ENCODE measurements at regions not wholly inside any gene's neighbourhood (a gene's known extent, or its start where the extent isn't known, plus 50 kb on each side); places are given as distances from the start of the nearest gene placed in this dataset.

DNA sequence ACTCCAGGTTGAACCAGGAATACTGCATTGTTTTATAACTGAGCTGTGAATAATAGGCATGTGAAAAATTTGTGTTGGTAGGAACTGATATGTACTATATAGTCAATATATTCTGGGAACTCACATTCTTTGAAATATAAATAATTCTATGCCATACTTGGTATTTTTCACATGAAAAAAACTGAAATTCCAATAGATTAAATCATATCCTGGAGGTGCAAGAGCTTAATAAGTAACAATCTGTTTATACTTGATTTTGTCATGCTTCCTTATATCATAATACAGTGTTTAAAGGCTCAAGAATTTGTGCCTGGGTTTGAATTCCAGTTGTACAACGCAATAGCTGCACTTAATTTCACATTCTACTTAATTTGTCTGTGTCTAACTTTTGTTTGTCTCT is 387.0 kb downstream of the USP25 start:
- Mint-ChIP-seq H3K9me3 (ENCODE audit: unreplicated experiment) (no peaks in the 10 kb centered on the region), H3K27ac (ENCODE audit: unreplicated experiment) (no peak overlapping the region), H3K36me3 (ENCODE audit: insufficient read depth, unreplicated experiment) (no peaks in the 10 kb centered on the region), H3K4me3 (ENCODE audit: unreplicated experiment) (no peak overlapping the region), H3K27me3 (ENCODE audit: insufficient read depth, unreplicated experiment) (peaks cover 5% of the 10 kb centered on the region), H3K4me1 (ENCODE audit: low read depth, unreplicated experiment) (no peaks in the 10 kb centered on the region)
- H3K27me3 ChIP-seq (replicated peaks; ENCODE audit: control insufficient read depth, insufficient read depth, low read length): no peaks in the 10 kb centered on the region
- intact Hi-C loops (cut with micrococcal nuclease; ENCODE audit: unreplicated experiment): no loop called here
- no peaks in the 10 kb centered on the region for H3K4me1 ChIP-seq
- no TSS peak for BruUV-seq (replicated peaks)
- ChIA-PET CTCF (no interaction called here), POLR2A (no interaction called here)
- H3K36me3 ChIP-seq (ENCODE audit: control insufficient read depth, insufficient read depth, low read length): no peaks in the 10 kb centered on the region
- H3K4me3 ChIP-seq (ENCODE audit: low read depth, low read length): no peak overlapping the region
- no peaks in the 10 kb centered on the region for H3K9me3 ChIP-seq
- TF ChIP-seq, protein P1, sequence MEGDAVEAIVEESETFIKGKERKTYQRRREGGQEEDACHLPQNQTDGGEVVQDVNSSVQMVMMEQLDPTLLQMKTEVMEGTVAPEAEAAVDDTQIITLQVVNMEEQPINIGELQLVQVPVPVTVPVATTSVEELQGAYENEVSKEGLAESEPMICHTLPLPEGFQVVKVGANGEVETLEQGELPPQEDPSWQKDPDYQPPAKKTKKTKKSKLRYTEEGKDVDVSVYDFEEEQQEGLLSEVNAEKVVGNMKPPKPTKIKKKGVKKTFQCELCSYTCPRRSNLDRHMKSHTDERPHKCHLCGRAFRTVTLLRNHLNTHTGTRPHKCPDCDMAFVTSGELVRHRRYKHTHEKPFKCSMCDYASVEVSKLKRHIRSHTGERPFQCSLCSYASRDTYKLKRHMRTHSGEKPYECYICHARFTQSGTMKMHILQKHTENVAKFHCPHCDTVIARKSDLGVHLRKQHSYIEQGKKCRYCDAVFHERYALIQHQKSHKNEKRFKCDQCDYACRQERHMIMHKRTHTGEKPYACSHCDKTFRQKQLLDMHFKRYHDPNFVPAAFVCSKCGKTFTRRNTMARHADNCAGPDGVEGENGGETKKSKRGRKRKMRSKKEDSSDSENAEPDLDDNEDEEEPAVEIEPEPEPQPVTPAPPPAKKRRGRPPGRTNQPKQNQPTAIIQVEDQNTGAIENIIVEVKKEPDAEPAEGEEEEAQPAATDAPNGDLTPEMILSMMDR (IDR thresholded peaks at IDR 0.05; ENCODE audit: insufficient read depth in 1 of 2, low read depth in 1 of 2, low read length in 1 of 2, severe bottlenecking in 1 of 2, unreplicated experiment in 1 of 2): no peak
- no peak for DNase-seq

DNA sequence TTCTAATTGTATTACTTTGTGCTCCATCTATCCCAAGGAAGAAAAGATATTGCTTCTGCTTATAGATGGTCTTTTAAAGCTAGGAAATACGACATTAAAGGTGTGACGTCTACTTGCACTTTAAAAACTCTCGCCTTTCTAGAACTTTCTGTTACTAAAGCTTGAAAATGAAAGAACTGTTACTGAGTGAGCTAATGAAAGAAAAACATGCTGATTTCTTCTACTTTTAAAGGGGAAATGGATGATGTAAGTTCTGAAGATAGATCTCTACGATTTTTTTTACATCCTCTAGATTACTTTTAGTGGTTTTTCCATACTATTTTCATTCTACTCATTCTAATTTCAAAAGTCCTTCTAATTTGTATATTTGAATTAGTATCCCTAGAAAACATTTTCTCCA is 387.5 kb downstream of the USP25 start:
- H3K36me3 Mint-ChIP-seq (ENCODE audit: insufficient read depth, unreplicated experiment): no peaks in the 10 kb centered on the region
- intact Hi-C loops (cut with micrococcal nuclease; ENCODE audit: unreplicated experiment): no loop called here
- Histone ChIP-seq H3K4me1 (no peaks in the 10 kb centered on the region), H3K36me3 (ENCODE audit: control insufficient read depth, insufficient read depth, low read length) (no peaks in the 10 kb centered on the region), H3K27me3 (replicated peaks; ENCODE audit: control insufficient read depth, insufficient read depth, low read length) (no peaks in the 10 kb centered on the region), H3K9me3 (no peaks in the 10 kb centered on the region), H3K4me3 (ENCODE audit: low read depth, low read length) (no peak overlapping the region)
- no peaks in the 10 kb centered on the region for H3K4me1 Mint-ChIP-seq (ENCODE audit: low read depth, unreplicated experiment)
- TF ChIP-seq, protein P1 (IDR thresholded peaks at IDR 0.05; ENCODE audit: insufficient read depth in 1 of 2, low read depth in 1 of 2, low read length in 1 of 2, severe bottlenecking in 1 of 2, unreplicated experiment in 1 of 2): no peak
- DNase-seq: no peak
- H3K27ac Mint-ChIP-seq (ENCODE audit: unreplicated experiment): no peak overlapping the region
- ChIA-PET POLR2A (no interaction called here), CTCF (no interaction called here)
- BruUV-seq (replicated peaks): no TSS peak
- no peak overlapping the region for H3K4me3 Mint-ChIP-seq (ENCODE audit: unreplicated experiment)
- H3K9me3 Mint-ChIP-seq (ENCODE audit: unreplicated experiment): no peaks in the 10 kb centered on the region
- peaks cover 5% of the 10 kb centered on the region for H3K27me3 Mint-ChIP-seq (ENCODE audit: insufficient read depth, unreplicated experiment)

DNA sequence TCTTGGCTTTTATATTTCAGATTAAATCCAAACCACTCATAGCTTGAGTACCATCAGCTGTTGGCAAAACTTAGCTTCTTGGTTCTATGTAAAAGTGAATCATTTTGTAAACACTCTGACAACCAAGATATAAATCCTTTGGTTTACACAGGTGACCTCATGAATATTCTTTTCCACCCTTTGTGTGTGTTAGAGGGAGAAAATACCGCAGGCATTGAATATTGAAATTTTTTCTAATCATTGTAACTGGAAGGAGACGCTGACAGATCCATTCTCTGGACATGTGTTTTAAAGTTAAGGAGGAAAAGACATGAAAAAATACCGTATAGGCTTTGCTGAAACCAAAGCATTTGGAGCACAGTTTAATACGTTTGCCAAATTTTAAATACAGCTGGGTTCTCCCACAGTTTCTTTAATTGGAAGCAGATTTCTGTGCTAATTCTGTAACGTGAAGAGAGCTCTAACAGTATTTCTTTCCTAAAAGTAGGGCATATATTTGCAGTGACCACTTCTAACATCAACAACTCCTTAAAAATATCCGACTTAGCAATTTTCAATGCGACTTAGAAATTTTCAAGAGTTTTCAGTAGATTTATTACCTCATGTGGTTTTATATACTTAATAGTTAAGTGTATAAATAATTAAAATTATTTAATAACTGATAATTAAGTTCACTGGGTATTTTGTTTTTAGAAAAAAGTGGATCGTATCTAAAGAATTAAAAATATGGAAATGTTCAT is 388.2 kb downstream of the USP25 start:
- Histone ChIP-seq H3K9me3 (no peaks in the 10 kb centered on the region), H3K27me3 (replicated peaks; ENCODE audit: control insufficient read depth, insufficient read depth, low read length) (no peaks in the 10 kb centered on the region), H3K4me1 (no peaks in the 10 kb centered on the region), H3K4me3 (ENCODE audit: low read depth, low read length) (no peak overlapping the region), H3K36me3 (ENCODE audit: control insufficient read depth, insufficient read depth, low read length) (no peaks in the 10 kb centered on the region)
- H3K4me1 Mint-ChIP-seq (ENCODE audit: low read depth, unreplicated experiment): no peaks in the 10 kb centered on the region
- no peak for DNase-seq
- ChIA-PET POLR2A (no interaction called here), CTCF (no interaction called here)
- H3K4me3 Mint-ChIP-seq (ENCODE audit: unreplicated experiment): no peak overlapping the region
- TF ChIP-seq, protein P1 (IDR thresholded peaks at IDR 0.05; ENCODE audit: insufficient read depth in 1 of 2, low read depth in 1 of 2, low read length in 1 of 2, severe bottlenecking in 1 of 2, unreplicated experiment in 1 of 2): no peak
- no peaks in the 10 kb centered on the region for H3K9me3 Mint-ChIP-seq (ENCODE audit: unreplicated experiment)
- no peak overlapping the region for H3K27ac Mint-ChIP-seq (ENCODE audit: unreplicated experiment)
- BruUV-seq (replicated peaks): no TSS peak
- no peaks in the 10 kb centered on the region for H3K36me3 Mint-ChIP-seq (ENCODE audit: insufficient read depth, unreplicated experiment)
- H3K27me3 Mint-ChIP-seq (ENCODE audit: insufficient read depth, unreplicated experiment): peaks cover 5% of the 10 kb centered on the region
- intact Hi-C loops (cut with micrococcal nuclease; ENCODE audit: unreplicated experiment): no loop called here
